ENCODE measurements at regions not wholly inside any gene's neighbourhood (a gene's known extent, or its start where the extent isn't known, plus 50 kb on each side); places are given as distances from the start of the nearest gene placed in this dataset.
A peak's percentile ranks its signal among the peaks of the same experiment; 100 is the strongest.

DNA sequence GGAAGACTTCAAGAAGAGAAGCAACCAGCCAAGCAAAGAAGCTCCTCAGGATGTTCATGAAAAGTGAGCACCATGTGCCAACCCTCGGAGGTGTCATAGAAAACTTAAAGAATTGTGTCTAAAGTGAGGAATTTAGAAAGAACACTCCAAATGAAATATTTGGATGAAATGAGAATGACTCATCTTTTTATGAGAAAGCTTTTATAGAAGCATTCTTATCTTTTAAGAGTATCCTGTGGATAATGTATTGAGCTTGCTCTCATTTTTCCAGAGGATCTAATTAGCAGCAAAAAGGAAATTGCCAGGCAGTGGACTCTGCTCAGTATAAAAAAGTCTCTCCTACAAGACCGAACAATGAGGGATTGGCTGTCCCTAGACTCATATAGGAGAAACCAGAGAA is 454.9 kb downstream of the LRIG3 start:
- no peak for ATAC-seq (ENCODE audit: poor library complexity)
- intact Hi-C loops (cut with DNase I): no loop called here

DNA sequence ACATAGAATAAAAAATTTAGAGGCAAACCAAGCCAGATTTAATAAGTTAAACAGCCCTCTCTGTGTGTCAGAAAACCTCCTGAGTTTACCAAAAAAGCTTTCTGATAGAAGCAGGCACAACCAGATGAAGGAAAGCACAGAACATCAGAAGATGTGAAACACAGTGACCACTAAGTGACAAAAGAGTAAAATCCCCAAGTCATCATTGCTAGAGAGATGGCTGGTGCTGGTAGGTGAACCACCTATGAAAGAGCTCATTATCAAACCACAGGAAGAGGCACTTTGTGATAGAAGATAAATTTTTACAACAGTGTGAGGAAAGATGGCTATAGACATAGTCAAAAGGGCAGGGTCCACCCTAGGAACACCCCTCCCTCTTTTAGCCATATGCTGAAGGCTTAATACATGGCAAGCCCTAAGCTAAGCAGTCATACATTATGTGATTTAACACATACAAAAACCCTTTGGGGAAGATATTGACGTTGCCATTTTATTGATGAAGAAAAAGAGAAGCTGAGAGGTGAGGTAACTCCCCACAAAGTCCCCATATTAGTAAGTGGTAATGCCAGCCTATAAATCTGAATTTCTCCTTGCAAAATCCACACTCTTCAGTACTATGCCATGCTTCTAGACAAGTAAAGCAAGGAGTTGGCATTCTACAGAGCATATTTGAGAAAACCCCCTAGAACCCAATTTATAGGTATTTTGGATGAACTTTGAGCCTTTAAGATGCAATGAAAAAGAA is 449.9 kb downstream of the LRIG3 start:
- intact Hi-C loops (cut with DNase I): no loop called here
- ATAC-seq (ENCODE audit: poor library complexity) (no peak), DNase-seq (no peak)

More for the DNA sequence above, 454.9 kb downstream of the LRIG3 start:
- DNase-seq: no peak

DNA sequence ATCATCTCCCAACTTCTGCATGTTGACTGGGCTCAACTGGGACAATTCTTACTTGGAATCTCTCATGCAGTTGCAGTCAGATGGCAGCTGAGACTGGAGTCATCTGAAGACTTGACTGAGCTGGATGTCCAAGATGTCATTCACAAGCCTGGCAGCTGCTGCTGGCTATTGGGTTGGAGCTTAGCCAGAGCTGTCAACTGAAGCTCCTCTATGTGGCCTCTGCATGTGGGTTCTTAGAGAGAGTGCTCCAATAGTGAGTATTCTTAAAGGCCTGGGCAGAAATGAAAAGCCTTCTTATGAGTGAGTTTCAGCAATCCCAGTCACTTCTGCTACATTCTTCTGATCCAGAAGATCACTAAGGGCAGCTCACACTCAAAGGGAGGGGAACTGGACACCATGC is 440.9 kb downstream of the LRIG3 start:
- DNase-seq (no peak), ATAC-seq (ENCODE audit: poor library complexity) (peak; percentile 39)
- intact Hi-C loops (cut with DNase I): no loop called here

DNA sequence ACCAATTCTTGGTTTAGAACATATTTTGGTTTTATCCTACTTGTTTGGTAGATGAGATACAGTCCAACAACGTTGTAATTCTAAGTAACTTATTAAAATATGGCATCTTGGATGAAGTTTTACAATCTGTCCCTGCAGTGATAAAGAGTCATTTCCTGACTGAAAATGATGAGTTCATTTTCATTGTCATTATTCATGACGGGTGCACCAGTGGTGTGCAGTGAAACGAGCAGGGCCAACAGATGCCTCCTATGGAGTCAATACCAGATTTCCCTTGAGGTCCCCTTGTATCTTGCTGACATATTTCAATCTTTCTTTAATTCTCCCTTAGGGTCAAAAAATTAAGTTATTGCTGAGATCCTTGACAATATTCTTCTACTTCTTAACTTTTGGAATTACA is 438.5 kb downstream of the LRIG3 start:
- DNase-seq (no peak), ATAC-seq (ENCODE audit: poor library complexity) (no peak)
- intact Hi-C loops (cut with DNase I): no loop called here

DNA sequence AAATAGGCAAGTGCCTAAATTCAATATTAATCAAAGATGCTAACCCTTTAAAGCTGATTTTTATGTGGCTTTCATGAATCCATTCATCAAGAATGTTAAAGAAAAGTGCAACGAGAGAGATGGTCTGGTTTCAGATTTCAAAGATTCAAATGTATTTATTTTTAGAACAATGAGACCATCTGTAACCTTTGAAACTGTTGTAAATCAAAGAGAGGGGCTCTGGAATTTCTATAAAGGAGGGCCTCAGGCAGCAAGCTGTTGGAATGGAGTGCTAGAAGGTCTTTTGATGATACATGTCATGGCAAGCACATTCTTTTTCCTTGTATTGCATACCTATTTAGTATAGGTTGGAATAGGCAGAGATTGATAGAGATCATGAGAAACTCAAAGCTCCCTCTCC is 433.0 kb downstream of the LRIG3 start:
- intact Hi-C loops (cut with DNase I): no loop called here
- DNase-seq: no peak
- ATAC-seq (ENCODE audit: poor library complexity): no peak

DNA sequence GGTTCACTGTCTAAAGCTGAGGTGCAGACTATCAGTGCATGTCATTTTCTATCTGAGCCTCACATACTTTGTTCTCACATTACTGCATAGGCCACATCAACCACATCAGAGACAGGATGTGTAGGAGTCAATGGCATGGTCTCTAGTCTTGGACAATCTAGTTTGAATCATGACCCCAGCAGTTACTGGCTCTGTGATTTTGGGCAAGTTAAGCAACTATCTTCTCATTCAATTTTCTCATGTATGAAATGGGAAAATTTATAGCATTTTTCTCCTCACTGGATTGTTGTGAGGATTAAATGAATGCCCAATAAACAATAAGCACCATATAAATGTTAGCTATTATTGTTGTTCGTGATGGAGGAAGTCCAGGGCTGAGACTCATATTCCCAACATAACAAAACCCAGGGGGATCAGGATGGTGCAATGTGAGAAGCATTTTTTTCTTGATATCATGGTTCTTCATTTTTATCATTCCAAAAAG is 432.6 kb downstream of the LRIG3 start:
- intact Hi-C loops (cut with DNase I): no loop called here

DNA sequence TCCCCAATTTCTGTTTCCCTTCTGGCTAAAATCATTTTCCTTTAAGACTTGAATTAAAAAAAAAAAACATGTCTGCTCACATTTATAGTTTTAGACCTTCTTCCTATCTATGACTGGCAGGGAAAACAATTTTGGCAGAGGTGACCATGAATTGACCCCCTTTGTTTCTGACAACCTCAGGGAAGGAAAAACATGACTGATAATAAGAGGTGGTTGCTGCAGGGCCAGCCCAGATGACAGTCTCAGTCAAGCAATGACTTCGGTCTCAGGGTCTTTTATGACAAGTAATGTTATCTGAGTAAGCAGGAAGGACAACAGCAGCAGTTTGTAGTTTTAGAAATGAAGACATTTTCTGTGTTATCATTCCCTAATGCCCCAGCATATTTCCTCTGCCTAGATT is 430.9 kb downstream of the LRIG3 start:
- intact Hi-C loops (cut with DNase I): no loop called here
- DNase-seq (no peak), ATAC-seq (ENCODE audit: poor library complexity) (no peak)

More for the DNA sequence above, 432.6 kb downstream of the LRIG3 start:
- ATAC-seq (ENCODE audit: poor library complexity) (no peak), DNase-seq (no peak)

DNA sequence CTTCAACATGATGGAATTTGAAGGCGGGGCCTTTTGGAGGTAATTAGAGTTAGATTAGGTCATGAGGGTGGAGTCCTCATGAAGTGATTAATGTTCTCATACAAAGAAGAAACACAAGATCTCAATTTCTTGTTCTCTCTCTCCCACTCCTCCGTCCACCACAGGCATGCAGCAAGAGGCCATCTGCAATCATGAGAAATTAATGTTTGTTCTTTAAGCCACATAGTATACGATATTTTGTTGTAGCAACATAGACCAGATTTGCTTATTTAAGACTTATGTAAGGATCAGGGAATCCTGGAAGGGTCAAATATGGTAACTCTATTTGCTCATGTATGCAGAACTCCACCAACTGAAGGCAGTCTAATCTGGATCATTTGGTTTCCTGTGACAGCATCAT is 429.0 kb downstream of the LRIG3 start:
- intact Hi-C loops (cut with DNase I): no loop called here

DNA sequence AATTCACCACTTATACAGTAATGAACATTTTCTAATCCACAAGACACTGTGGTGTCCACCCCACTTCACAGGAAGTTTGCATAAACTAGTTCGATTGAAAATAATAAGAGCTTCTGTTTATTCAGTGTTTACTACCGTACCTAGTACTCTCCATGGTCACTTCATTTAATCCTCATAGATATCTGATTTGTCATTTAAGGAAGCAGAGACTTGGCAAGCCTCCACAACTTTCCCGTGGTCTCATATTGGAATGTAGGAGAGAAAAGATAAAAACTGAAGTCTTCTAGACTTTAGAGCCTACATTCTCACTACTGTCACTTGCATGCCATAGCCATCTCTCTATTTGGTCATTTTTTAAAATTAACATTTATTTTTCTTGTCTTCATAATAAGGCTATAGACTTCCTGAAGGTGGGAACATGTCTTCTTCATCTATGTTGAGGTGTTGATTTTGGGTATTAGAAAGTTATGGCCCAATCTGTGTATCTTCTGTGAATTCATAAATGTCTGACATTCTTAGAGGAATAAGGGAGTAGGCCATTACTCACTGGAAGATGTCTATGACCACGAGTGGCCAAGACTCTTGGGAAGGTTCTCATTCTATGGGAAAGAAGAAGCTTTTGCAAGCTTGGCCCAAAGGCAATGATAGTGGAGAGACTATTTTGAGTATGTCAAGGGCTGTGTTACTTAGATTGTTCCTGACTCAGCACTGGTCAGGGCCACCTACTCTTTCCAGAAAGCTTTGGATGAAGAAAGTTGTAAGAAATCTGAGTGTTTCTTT is 423.7 kb downstream of the LRIG3 start:
- intact Hi-C loops (cut with DNase I): no loop called here
- ATAC-seq (ENCODE audit: poor library complexity) (no peak), DNase-seq (no peak)

More for the DNA sequence above, 429.0 kb downstream of the LRIG3 start:
- DNase-seq (no peak), ATAC-seq (ENCODE audit: poor library complexity) (no peak)

DNA sequence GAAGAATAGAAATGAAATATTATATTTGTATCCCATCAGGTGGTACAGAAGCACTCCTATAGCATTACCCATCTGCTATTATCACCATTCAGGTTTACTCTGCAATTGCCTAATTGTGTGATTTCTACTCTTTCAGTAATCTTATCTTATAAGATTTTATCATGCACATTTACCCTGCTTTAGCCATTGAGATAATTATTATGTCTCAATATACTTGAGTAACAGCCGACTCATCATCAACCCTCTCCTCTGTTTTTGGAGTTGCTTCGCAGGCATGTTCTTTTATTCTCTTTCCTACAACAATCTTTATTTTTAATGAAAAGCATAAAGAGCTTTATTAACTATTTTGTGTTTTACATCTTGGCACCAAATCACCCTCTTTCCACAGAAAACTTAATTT is 419.9 kb downstream of the LRIG3 start:
- intact Hi-C loops (cut with DNase I): no loop called here
- ATAC-seq (ENCODE audit: poor library complexity): no peak
- DNase-seq: no peak

DNA sequence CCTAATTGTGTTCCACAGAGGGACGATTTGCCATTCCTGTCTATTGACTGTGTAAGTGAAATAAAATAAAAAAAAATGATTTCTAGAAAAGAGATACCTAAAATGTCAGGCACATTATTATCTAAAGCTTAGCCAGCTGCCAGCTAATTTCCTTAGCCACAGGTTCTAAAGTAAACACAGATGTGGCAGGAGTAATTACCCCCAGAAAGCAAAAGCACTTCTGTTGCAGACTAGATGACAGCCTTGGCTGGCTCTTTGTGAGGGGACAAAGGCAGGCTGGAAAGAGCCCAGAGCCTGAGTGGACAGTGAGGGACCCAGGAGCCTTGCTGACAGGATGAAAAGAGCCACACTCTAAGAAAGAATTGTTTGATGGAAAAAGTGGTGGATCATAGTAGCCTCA is 418.1 kb downstream of the LRIG3 start:
- no peak for DNase-seq
- ATAC-seq (ENCODE audit: poor library complexity): no peak
- intact Hi-C loops (cut with DNase I): no loop called here

DNA sequence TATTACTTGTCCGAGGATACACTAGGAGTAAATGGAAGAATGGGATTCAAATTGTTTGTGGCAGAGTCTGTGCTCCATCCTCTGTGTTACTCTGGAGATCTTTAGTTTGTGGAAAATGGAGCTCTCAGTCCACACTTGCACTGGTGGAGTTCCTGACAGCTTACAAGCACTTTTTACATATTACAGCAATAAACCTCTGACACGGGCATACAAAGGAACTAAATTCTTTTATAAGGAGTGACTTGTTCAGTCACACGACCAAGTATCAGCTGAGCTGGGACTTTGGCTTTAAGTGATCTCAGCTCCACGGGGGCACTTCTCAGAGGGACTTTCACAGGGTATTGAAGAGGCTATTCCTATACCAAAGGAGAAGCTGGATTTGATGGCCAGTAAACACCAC is 417.5 kb downstream of the LRIG3 start:
- intact Hi-C loops (cut with DNase I): no loop called here

DNA sequence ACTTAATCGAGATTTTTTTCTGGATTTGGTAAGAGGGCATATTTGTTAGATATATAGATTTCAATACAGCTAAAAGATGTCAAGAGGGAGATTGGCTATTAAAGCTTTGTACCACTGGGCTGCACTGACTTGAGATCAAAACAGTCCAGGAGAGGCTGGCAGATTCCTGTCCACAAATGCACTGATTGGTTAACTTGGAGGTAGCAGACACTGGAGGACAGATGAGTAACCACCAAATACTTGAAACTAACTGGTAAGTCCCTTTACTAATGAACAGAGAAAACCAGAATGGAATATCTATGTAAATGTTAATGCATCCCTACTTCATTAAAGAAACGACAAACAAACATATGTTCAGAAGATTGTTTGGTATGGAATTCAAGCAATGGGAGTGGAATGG is 416.6 kb downstream of the LRIG3 start:
- no peak for DNase-seq
- ATAC-seq (ENCODE audit: poor library complexity): no peak
- intact Hi-C loops (cut with DNase I): no loop called here

More for the DNA sequence above, 417.5 kb downstream of the LRIG3 start:
- ATAC-seq (ENCODE audit: poor library complexity) (no peak), DNase-seq (no peak)

DNA sequence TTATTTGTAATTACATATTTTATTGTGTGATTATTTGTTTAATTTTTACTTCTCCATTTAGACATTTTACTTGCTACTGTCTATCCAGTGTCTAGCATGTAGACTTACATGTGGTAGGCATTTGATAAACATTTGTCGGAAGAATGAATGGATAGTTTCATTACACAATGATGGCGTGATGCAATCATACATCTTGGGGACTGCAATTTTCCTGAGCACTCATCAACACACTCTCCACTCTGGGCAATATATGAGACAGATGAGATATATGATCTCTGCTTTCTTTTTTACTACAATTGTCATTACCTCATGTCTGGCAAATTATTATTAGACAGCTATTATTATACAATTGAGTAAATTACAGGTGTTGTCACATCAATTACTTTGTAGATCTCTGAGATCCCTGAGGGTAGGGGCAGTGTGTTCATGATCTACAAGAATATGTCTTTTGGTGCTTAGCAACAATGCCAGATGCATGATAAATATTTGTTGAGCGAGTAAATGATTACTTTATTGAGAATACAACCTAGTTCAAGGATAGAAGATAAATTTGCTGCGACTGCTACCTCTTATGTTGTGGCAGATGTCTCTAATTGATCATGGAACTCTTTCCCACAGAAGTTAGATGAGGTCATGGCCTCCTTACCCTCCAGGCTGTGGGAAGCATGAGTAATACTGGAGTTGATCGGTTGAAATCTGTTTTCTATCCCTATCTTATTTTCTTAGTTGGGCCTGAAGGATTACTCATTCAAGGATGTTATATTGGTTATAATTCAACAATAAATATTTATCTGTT is 416.0 kb downstream of the LRIG3 start:
- intact Hi-C loops (cut with DNase I): no loop called here
- ATAC-seq (ENCODE audit: poor library complexity) (no peak), DNase-seq (no peak)

DNA sequence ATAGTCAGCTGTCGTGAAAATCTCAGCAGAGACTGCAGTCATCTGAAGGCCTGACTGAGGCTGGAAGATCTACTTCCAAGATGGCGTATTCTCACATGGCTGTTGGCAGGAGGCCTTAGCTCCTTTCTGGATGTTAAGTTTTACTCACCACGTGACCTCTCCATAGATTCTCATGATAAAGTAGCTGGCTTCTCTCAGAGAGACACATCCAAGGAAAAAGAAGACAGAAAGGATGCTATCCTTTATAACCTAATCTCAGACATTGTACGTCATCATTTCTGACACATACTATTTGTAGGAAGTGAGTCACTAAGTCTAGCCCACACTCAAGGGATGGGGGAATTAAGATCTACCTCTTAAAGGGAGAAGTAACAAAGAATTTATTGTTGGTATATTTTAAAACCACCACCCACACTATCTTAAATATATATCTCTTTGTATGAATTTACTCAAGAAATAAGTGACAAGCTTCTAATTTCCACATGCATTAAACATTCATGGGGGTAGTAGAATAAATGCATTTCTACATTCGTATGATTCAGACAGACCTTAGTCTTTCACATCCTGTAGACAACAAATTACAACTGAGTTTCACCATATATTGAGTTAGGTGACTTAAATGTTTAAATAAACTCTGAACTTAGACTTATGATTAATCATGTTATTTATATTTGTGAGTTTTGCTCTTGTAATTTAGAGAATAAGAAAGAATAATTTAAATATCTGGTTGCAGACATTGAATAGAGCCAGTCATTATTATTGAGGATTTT is 411.0 kb downstream of the LRIG3 start:
- intact Hi-C loops (cut with DNase I): no loop called here
- ATAC-seq (ENCODE audit: poor library complexity): no peak
- DNase-seq: no peak

DNA sequence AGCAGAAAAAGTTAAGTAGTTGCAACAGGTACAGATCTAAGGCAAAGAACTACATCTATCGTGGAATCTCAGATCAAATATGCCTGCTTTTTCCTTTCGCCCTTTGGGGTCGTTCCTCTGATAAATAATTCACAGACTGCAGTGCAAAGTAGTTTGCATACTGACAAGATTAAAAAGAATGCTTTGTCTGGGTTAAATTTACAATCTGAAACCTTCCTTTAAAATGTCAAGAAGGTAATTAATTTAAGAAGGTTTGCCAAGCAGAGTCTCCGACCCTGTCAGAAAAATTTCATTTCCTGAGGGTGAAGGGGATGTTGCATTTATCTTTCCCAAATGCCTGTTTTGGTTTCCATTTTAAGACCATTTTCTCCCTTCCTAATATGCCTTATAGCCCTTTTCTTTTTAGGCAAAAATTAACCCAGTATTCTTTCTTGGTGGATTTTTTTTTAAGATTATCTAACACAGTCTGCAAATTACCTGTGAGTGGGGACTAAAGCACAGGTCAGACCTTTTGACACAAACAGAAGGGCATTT is 406.9 kb downstream of the LRIG3 start:
- intact Hi-C loops (cut with DNase I): no loop called here
- ATAC-seq (ENCODE audit: poor library complexity) (no peak), DNase-seq (no peak)

DNA sequence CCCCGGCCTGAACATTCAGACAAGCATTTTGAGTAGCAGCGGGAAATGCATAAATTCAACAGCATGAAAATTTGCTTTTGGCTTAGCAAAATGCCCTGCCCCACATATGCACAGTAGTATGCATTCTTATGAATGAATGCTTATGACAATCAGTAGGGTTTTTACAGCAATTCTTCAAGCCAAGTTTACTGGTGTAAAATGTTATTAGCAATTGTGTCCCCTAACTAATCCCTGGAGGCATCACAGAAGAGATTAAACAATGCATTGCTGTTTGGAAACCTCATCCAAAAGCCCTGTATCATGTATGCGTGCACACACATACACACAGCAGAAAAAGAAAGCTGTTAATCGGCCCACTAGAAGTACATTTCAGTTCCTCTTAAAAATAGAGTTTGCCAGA is 406.5 kb downstream of the LRIG3 start:
- ATAC-seq (ENCODE audit: poor library complexity) (no peak), DNase-seq (no peak)
- intact Hi-C loops (cut with DNase I): no loop called here

DNA sequence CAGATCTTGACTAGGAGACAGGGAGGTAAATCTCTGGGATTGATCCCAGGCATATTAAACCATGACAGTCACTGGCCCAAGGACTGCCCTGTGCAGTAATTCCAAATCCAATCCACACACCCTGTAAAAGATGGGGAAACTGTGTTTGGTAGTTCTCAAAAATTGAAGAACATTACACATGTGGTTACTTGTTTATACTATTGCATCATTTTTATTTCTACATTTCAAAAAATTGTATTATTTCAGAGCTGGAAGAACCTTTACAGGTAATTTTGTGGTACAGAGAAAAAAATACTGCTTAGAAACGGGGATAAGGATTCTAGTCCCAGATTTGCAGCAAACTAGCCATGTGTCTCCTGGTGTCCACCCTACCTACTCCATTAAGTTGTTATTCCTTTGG is 400.5 kb downstream of the LRIG3 start:
- DNase-seq (no peak), ATAC-seq (ENCODE audit: poor library complexity) (no peak)
- intact Hi-C loops (cut with DNase I): no loop called here

DNA sequence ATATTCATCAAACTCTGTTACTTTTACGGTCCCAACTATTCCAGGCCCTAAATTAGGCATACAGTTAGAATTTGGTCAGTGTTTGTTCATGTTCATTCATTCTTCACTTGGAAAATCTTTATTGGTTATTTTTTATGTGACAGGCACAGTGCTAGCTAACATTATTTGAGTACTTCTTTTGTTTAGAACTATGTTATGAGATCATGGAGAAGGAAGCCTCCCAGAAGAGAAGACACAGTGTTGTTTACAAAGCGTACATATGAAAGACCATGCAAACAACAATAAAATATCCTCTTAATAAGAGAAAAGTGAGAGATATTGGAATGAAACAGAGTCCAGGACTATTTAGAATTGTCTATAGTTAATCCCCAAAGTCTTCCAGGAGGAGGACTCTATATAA is 399.2 kb downstream of the LRIG3 start:
- no peak for DNase-seq
- intact Hi-C loops (cut with DNase I): no loop called here
- no peak for ATAC-seq (ENCODE audit: poor library complexity)

Measured in Right ventricle myocardium superior (tissue), 1 donor.